ENCODE measurements at regions not wholly inside any gene's neighbourhood (a gene's known extent, or its start where the extent isn't known, plus 50 kb on each side); places are given as distances from the start of the nearest gene placed in this dataset.
"Not testable (repeated sequence)": the region's sequence is repeated elsewhere in the genome, so short reads cannot be mapped to it uniquely, and the experiment has no call there.

DNA sequence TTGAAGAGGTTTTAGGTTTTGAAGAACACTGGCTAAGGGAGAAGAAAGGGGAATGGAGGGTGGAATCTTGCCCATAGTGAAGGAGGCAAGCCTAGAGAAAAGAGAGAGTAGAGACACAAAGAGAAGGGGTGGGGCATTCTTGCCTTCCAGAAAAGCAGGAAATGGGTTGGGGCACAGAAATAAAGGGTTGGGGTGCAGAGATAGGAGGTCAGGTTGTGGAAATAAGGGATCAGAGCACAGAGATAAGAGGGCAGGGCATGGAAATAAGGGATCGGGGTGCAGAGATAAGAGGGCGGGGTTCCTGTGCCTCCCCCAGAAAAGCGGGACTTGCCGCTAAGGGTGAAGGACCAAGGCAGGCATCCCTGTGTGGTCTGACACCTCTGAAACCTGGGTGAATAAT is 69.9 kb downstream of the ALG1L2 start:
- not testable (repeated sequence) for DNase-seq (ENCODE audit: low read depth in 2 of 2)

GRCh38 chr3:130153247-130153646 is 71.6 kb downstream of the ALG1L2 start:
- DNase-seq (ENCODE audit: low read depth in 2 of 2) = not testable (repeated sequence)

DNA sequence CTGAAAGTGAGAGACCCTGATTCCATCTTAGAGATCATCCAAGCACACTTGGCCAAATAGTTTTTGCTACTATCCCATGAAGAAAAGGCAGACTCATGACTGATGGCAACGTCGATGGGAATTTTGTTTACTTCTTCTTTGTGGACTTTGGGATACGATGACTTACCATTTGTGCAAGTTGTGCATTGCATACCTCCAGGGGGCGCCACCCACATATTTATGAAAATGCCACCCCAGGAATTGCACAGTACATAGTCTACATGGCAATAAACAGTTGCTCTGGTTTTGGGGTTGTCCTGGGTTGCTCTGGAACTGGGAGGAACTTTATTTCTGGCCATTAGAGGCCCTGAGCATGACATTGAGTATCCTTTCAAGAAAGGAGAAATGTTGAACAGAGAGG is 73.8 kb downstream of the ALG1L2 start:
- DNase-seq (ENCODE audit: low read depth in 2 of 2) = not testable (repeated sequence)

DNA sequence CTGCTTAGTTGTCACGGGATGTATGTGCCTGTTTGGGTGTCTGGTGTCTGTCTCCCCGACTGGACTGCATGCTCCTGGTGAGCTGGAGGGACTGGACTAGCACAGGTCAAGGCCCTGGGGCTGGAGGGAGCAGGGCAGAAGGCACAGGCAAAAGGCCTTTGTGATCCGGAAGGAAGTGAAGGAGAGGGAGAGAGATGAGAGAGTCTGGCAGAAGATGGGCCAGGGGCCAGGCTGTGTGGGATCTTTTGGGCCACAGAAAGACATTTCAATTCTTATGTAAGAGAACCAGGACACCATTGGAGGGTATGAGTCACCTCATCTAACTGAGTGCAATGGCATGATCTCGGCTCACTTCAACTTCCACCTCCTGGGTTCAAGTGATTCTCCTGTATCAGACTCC is 85.2 kb downstream of the ALG1L2 start:
- DNase-seq (ENCODE audit: low read depth in 2 of 2) = not testable (repeated sequence)

DNA sequence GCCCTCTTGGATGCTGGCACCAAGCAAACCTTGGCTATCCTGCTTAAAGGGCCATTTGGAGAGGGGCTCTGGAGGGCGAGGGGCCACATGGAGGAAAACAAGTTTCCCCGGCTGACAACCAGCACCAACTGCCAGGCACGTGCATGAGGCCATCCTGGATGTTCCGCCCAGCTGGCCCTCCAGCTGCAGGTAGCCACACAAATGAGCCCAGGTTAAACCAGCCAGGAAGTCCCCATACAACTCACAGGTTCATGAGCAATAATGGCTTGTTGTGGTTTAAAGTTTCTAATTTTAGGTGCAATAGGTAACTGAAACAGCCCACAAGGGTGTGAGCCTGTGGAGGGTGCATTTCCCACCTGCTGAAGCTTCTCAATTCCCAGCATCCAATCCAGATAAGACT is 93.6 kb downstream of the ALG1L2 start:
- DNase-seq (ENCODE audit: low read depth in 2 of 2) = not testable (repeated sequence)

GRCh38 chr3:130176476-130177256 is 95.0 kb downstream of the ALG1L2 start:
- not testable (repeated sequence) for DNase-seq (ENCODE audit: low read depth in 2 of 2)

DNA sequence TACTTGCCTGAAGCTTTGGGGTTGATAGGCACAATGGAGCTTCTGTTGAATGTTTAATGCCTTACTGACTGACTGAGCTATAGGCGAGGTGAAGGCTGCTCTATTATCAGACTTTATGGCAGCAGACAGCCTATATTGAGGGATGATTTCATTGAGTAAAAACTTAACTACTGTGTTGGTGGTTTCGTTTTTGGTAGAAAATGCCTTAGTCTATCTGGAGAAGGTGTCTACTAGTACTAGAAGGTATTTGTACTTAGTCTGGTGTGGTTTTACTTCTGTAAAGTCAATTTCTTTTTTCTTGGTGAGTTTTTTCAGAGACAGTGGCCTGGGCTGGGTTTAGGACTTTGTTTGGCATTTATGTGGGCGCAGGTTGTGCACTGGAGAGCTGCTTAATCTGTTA is 97.2 kb downstream of the ALG1L2 start:
- not testable (repeated sequence) for DNase-seq (ENCODE audit: low read depth in 2 of 2)

DNA sequence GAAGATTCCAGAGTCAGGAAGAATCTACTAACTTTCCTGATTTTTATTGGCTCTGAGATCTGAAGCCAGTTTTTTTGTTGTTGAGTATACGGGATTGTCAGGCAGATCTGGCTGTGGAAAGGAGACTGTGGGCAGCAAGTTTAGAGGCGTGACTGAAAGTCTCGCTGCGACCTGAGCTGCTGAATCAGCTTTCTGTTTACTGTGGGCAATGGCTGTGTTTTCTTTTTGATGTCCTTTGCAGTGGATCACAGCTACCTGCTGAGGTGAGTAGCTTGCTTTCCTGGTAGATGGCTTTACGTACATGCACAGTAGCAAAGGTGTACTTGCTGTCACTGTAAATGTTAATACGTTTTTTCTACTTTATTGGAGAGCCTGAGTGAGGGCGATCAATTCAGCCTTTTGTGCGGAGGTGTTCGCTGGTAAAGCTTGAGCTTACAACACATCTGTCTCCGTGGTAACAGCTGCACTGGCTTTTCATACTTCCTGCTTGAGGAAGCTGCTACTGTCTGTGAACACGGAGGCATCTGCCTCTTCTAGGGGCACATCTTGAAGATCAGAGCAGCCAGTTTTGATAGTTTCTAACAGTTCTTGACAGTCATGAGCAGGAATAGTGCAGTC is 97.8 kb downstream of the ALG1L2 start:
- DNase-seq (ENCODE audit: low read depth in 2 of 2) = peak in 1 of 2 donors; percentile 6

- not testable (repeated sequence) for DNase-seq (ENCODE audit: low read depth in 2 of 2)
These were observed 100.8 kb downstream of the ALG1L2 start for GRCh38 chr3:130182475-130182874.

DNA sequence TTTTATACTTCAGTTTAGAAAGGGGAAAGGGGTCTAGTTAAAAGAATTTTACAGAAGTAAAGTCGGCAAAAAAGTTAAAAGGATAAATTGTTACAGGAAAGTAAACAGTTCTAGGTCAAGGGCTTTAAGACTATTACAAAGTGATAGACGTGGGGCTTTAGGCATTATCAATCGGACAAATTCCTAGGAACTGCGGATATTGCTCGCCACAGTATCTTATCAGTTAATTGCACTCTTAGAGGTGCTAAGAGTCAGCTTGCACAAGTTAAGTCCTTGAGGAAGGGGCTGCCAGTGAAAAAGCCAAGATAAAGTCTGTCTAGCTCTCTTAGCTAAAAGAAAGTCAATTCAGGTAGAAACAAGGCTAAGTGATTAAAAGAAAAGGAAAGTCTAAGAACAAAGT is 102.1 kb downstream of the ALG1L2 start:
- DNase-seq (ENCODE audit: low read depth in 2 of 2) = not testable (repeated sequence)

- DNase-seq (ENCODE audit: low read depth in 2 of 2) = not testable (repeated sequence)
These were observed 102.8 kb downstream of the ALG1L2 start for GRCh38 chr3:130184152-130185024.

DNA sequence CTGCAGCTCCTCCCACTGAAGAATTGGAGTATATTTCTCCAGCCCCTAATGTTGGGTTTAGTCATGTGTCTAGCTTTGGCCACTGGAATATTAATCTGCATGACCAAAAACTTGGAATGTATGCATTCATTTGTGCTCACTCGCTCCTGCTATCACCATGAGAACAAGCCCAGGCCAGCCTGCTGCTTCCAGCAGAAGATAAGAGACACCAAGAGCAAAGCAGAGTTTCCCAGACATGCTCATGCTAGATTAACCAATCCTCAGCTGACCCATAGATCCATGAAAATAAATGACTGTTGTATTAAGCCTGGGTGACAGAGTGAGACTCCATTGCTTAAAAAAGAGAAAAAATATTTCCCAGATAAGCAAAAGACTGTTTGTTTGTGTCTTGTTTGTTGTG is 119.6 kb downstream of the ALG1L2 start:
- DNase-seq (ENCODE audit: low read depth in 2 of 2) = not testable (repeated sequence)

- DNase-seq (ENCODE audit: low read depth in 2 of 2) = not testable (repeated sequence)
These were observed 122.0 kb downstream of the ALG1L2 start for GRCh38 chr3:130203633-130204032.

- DNase-seq (ENCODE audit: low read depth in 2 of 2) = no peak
These were observed 117.9 kb upstream of the COL6A5 start for GRCh38 chr3:130227540-130227939.

DNA sequence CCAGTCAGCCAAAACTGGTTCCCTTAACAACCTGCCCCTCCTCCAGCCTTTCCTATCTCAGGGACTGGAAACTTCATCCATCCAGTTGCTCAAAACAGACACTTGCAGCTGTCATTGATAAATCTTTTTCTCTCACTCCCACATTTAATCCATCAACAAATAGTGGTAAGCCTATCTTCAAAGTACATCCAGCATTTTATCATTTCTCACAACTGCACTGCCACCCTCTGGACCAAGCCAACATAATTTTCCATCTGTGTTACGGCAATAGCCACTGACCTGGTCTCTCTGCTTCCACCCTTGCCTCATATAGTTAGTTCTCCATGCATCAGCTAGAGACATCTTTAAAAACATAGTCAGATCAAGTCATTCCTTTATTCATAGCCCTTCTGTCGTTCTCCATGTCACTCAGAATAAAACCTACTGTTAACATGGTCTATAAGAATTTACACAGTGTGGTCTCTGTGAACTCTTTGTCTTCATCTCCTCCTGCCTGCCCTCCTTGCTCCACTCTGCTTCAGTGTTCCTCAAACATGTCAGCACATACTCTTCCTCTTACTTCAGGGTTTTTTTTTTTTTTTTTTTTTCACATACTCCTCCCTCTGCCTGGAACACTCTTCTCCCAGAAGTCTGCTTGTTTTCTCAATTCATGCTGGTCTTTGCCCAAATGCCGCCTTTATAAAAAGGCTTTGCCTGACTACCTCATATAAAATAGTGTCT is 102.5 kb upstream of the COL6A5 start:
- no peak for DNase-seq (ENCODE audit: low read depth in 2 of 2)

DNA sequence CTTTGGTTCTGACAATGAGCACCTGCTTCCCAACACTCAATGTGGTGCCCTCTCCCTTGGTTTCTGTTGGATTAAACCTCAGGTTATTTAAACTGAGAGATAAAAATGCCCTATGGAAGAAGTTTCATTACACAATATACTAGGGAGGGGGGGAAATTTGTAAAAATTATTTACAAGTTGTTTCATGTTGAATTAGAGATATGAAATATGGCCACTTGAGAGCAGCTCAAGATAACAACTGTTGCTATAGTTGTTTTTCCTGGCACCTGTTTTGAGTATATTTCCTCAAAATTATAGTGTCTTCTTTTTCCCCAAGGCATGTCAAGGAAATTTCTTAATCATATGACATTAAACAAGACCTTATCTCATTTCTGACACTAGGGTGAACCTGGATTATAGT is 101.7 kb upstream of the COL6A5 start:
- no peak for DNase-seq (ENCODE audit: low read depth in 2 of 2)

GRCh38 chr3:130250982-130251381 is 94.5 kb upstream of the COL6A5 start:
- DNase-seq (ENCODE audit: low read depth in 2 of 2) = no peak

DNA sequence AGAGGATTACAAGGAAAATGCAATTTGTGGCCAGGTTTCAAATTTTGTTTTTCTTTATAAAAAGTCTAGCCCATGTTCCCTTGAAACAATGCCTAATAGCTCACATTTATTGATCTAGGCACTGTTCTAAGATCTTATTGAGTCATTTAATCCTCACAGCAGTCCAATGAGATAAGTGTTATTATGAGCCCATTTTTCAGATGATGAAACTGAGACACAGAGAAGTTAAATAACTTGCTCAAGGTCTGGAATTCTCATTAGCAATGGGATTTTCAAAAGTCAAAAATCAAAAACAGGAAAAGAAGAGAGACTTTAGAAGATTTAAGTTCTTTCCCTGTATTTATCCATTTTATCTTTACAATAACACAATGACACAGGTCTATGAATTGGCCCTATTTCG is 90.0 kb upstream of the COL6A5 start:
- DNase-seq (ENCODE audit: low read depth in 2 of 2) = no peak

DNA sequence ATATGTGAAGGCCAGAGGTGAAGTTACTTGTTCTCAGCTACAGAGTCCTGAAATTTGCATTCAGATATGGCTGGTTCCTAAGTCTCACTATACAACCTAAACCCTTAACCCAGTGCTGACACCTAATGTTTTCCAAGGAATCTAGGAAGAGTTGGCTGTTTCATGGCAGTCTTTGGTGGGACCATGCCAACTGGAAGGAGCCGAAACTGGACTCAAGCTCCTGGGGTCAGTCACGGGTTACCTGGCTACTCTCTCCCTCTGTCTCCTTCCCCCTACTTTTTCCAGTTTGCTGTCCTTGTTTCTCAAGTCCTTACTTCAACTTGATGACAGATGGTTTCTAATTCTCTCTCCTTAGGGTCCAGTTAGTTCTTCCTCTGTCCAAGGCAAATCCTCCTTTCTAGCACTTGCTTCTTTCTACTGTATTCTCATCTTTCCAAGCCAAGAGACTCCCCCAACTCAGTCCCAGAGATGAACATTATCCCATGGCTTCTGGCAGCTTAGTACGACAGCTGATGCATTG is 88.6 kb upstream of the COL6A5 start:
- no peak for DNase-seq (ENCODE audit: low read depth in 2 of 2)

DNA sequence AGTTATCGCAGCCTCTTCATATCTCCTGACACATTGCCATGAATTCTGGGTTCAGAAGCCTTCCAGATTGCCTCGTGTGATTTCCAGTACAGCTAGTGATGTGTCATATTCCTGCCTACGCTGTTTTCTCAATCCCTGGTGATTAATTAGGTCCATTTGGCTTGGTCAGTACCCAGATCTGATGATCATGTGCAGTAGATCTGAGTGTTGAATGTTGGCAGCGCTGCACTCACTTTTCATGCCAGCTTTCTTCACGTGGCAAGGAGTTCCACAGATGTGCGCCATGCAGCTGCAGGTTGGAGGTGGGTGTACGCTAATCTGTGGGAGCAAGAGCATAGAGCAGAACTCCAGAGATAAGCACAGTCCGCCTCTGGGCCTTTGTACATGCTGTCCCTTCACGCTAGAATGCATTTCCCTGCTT is 86.9 kb upstream of the COL6A5 start:
- no peak for DNase-seq (ENCODE audit: low read depth in 2 of 2)

DNA sequence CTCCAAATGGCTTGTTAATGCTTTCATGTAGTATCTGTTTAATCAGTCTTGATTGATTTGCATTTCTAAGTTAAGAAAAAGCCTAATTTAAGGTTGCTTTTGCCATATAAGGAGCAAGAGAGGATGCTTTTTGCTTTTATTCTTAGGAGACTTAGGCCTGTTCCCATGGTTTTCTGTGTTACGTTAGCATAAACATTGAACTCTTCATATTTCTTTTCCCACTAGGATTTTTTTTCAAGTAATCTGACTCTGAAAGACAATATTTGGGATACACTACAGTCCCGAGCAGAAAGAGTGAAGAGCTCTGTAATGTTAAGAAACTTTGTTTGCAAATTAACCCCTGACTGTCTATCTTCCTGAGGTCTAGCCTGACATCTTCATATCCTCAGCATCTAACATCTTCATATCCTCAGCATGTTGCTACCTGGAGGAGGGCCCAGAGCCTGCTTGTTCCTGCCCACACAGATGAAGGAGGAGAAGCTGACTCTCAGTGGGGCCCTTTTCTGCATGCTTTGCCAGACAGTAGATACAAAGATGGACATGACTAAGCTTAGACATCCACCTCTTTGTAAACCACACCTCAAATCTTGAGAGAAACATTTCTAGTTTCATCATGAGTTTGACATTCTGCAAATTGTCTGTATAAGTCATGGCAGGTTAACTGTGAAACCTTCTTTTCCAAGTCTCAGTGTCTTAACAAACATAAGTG is 86.2 kb upstream of the COL6A5 start:
- DNase-seq (ENCODE audit: low read depth in 2 of 2) = no peak

Measured in stimulated activated CD4-positive, alpha-beta T cell treated with anti-CD3 and anti-CD28 coated beads, Interleukin-4, amount 100 ng/mL, for 48 hours (primary cell).